ENCODE measurements at regions not wholly inside any gene's neighbourhood (a gene's known extent, or its start where the extent isn't known, plus 50 kb on each side); places are given as distances from the start of the nearest gene placed in this dataset.

DNA sequence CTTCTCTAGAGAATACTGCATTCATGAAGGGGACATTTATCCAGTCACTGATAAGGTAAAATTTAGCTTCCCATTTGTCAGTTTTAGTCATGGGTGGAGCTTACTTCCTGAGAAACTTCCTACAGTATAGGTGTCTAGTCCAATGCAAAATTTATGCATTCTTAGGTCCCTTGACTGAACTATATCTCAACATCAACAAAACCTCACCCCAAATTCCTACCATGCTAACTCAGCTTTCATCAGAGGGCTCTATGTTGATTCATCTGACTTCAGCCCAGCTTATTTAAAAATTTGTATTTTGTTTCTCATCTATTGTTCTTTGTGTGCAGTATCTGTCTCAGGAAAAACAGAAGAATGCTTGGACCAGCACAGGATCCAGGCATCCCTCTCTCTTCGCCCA lies 296.4 kb upstream of the ACVR2A start:
- DNase-seq: no peak

DNA sequence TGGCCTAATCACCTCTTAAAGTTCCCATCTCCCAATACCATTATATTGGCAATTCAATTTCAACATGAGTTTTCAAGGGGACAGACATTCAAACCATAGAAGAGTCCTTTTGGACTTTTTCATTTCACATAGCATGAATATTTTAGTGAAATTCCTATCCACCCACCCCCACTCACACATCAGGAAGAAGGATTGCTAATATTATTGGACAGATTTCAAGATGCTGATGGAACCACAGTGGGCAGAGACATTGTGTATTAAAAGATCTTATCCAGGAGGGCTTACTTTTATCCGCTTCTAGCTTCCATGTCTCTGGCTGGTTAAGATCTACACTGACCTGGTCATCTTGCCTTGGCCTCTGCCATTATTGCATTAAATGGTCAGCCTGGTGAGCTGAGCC lies 297.4 kb upstream of the ACVR2A start:
- no peak for DNase-seq

DNA sequence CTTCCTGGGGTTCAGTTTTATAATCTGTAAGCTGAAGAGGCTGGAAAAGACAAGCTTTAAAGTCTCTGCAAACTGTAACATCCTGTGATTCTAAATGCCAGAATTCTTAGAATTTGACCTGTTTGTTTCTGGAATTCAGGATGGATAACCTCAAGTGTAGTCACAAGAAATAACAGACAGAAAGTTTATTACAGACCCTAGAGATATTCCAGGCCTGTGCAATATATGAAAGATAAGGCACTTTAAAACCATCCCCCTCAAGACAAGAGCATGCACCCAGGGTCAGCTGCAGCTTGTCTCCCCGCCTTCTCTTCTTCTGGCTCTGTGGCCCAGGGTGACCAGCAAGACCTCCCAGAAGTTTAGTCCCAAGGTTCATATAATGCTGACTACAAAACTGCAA lies 298.7 kb upstream of the ACVR2A start:
- DNase-seq: no peak

DNA sequence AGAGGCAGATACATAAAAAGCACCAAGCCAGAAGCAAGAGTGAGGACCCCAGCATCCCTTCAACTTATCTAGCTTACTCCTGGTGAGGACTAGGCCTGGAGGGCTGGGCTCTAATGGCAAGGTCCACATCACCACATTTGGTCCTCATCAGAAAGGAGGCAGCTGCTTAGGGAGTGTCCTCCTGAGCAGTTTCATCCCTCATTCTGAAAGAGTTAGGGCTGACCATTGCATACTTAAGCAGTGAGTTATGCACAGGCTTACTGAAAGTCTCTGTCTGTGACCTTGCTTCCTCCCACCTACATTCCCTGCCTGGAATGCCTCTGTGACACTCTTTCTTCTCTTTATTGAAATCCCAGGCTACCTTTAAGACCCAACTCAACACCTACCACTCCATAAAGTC lies 301.8 kb upstream of the ACVR2A start:
- DNase-seq: no peak

DNA sequence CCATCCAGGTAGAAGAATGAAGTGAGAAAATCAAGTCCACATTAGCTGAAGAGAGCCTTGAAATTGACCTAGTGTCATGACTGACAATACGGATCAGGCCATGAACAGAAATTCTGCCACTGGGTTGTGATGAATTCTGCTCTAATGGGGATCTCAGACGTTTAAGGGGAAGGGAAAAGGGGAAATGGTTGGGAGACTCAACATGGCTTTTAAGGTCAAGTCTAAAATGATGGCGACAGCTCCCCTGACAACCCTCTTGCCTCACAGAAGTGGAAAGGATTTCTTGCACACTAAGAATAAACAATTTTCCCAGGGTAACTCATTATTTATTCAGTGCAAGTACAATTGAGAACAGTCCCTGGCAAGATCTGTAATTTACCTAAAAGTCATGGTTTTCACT lies 302.5 kb upstream of the ACVR2A start:
- DNase-seq: no peak

DNA sequence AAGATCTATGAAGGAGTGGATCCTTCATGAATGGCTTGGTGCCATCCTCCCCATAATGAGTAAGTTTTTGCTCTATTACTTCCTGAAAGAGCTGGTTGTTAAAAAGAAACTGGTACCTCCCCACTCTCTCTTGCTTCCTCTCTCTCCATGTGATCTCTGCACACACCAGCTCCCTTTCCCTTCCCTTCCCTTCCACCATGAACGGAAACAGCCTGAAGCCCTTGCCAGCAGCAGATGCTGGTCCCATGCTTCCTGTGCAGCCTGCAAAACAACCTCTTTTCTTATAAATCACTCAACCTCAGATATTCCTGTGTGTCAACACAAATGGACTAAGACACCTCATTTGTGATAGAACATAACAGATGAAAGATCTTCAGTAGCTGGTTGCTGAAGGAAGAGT lies 303.5 kb upstream of the ACVR2A start:
- DNase-seq: no peak

DNA sequence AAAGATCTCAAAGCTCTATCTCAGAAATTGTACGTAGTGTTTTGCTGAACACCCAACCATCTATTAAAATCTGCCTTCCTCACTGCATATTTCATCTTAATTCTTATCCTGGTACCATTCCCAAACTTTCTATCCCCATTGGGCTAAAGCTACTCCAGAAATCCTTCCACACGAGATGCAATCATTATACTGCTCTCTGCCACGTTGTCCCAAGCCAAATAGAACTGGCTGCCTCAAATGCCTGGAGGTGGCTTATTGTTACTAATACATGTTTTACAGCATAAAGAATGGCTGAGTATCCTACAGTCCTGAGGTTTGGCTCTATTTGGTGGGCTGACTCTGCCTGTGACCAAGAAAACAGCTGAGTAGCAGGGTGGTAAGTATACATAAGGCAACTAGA lies 306.0 kb upstream of the ACVR2A start:
- no peak for DNase-seq

DNA sequence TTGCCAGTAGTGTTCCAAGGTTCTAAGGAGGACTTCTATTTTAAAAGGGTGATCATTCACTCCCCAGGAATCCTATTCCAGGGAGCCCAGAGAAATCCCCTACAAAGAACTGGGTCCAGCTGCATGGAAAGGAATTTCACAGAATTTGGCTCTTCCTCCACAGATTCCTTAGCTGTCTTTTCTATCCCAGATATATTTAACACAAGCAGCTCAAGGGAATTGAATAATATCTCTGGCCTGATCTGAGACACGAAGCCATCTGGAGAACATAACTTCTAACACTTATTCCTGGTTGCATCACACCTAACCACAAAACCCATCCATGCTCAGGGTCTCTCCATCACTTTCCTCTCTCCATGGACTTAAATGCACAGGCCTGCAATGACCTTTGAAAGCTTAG lies 306.7 kb upstream of the ACVR2A start:
- no peak for DNase-seq

DNA sequence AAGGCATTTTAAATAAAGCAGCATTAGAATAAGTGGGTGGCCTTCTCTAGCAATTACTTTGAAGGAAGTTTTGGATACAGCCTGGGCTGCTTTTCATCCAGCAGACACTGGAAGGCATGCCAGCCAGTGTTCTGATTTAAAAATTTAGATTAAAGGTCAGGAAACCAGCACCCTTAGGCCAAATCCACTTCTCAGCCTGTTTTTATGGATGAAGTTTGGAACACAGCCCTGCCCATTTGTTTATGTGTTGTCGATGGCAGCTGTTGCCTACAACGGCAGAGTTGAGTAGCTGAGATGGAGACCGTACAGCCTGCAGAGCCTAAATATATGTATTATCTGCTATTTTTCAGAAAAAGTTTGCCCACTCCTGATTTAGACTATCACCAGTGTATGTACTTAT lies 313.6 kb upstream of the ACVR2A start:
- no peak for DNase-seq

DNA sequence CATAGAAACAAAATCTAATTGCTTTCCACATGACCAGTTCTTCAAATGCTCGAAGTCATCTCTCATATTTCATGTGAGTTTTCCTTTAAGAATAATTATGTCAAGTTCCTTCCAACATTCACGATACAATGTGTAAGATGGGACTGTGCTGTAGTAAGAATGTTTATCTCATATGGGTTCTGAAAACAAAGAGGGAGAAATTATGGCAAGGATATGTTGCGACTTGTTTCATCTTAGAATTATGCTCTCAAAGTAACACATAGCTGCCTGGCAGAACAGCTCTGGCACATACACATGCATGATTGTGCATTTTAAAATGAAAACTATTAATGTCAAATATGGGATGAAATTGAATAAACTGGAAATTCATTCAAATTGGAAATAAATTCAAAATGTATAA lies 314.8 kb upstream of the ACVR2A start:
- no peak for DNase-seq

DNA sequence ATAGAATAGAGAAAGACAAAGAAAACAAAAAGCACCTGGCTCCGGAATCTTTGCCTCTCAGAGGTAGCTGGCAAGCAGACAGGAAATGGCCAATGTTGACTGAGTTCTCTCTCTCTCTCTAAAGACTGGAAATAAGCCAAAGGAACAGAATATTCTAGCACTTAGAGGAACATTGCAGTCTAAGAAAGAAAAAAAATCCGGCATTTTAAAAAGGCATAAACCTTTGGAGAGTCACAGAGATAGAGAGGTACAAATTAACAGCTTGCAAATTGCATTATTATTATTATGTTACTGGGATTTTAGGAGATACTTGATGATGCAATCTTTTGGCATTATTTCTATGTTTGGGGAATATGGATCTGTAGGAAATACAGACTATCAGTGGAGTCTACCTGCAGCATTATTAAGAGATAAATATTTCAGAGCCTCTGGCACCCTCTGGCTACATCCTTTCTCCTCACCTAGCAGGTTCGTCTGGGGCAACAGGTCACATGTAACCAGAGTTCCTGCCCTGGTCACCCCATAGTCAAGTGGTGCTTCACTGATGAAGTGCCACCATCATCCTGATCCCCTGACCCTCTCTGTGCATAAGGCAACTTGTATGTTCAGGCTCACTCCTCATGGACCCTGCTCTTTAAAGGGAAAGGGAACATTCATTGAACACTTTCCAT lies 318.9 kb upstream of the ACVR2A start:
- no peak for DNase-seq

DNA sequence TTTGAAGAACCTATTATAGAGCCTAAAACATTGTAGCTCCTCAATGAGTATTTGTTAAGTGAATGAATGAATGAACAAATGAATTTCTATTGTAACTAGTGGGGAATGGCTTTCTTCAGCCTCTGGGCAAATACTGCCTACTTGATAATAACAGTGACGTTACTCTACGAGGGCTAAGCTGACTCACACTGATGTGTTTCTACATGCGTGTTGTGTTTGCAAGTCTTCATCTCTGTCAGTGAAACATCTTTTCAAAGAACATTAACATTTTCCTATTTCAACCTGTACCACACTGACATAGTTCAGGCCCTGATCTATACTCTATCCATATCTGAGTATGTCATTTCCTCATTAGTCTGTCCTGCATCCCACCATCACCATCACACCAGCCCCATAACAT lies 319.9 kb upstream of the ACVR2A start:
- no peak for DNase-seq

DNA sequence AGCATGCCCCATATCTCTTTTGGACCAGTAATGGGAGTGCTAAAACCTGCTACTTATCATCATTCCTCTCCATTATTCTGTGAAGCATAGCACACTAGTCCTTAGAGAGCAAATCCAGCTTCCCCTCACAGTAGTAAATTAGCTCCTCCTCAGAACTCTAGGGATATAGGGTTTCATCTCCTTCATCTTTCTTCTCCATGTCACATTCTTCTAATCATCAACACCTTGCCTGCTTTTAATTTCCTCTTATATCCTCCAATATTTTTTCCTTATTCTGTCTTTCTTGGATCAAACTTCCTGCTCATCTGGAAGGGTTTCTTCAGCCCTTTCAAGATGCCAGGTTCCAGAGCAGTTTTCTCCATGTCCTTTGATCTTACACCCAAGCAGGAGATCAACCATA lies 321.4 kb upstream of the ACVR2A start:
- no peak for DNase-seq

DNA sequence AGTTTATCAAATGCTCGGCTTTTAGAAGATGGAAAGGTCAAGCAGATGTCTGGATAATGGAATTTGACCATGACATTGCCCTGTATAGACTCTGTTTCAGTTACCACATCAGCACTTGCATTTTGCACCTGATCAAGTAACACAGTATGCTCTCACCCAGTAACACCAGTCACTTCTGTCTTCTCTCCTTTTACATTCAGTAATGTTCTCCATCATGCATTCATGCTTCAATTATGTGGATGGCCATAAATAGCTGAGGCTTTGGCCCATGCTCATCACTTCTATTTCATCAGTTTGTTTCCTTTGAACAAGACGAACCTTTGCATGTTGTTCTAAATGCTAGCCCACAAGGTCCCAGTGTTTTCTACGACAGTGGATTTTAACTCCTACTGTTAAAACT lies 322.9 kb upstream of the ACVR2A start:
- DNase-seq: no peak

DNA sequence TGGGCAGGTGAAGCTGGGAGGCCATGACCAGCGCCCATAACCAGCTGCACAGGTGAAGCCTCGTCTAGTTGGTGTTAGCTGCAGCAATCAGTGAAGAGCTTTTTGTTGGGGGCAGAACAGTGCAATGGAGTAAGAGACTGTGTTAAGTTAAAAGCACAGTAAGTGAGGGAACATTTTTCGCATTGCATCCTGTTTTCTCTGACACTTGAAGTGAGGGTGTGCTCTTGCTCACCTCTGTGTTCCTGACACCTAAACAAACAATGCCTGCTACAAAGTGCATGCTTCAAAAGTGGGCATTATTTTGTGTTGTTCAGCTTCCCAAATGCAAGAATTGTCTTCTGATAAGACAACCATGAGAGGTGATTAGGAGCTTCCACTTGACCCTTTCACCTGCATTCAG lies 324.0 kb upstream of the ACVR2A start:
- DNase-seq: no peak

DNA sequence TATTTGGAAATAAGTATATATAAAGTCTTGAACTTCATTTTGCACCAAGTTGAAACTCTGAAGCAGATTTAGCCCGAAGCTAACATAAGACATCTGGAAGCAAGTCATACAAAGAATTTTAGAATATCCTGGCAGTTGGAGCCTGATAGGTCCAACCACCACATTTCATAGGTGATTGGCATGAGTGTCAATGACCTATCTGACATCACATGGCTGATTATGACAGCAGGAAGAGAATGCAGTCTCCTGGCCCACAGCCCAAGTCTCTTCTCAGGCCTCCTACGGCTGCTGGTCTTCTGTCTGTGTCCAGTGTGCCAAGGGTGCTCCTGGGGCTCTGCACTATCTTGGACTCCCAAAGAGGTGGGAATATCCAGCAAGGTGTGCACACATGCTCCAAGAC lies 325.7 kb upstream of the ACVR2A start:
- DNase-seq: no peak

DNA sequence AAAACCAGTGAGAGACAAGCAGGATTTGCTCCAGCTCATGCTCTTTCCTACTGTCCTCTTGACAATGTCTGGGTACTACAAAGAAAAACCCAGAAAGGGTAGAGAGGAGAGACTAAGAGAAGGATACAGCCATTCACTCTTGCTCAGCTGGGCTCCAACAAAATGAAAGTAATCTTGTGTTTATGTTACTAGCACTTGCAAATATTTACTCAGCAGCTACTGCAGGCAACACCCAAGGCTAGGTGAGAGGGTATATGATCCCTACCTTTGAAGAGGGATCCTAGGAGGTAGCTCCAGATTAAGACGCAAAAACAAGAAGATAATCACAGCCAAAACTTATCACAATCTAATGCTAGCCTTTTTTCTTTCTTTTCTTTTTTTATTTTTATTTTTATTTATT lies 329.6 kb upstream of the ACVR2A start:
- DNase-seq: no peak

DNA sequence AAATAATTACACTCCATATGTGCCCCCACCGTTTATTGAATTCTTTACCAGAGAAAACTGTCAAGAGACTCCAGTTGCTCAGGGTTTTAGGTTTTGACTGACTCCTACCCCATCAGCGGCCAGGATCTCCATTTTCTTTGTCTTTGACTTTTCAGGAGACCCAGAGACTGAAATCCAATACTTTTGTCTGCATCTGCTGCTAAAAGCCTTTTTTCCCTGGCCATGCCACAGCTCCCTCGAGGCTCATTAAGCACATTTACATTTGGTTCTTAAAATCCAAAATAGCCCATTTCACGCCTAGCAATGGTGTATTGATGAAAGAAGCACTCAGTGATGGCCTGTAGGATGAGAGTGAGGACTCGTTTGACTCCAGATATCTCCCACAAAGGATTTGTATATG lies 332.6 kb upstream of the ACVR2A start:
- DNase-seq: no peak

DNA sequence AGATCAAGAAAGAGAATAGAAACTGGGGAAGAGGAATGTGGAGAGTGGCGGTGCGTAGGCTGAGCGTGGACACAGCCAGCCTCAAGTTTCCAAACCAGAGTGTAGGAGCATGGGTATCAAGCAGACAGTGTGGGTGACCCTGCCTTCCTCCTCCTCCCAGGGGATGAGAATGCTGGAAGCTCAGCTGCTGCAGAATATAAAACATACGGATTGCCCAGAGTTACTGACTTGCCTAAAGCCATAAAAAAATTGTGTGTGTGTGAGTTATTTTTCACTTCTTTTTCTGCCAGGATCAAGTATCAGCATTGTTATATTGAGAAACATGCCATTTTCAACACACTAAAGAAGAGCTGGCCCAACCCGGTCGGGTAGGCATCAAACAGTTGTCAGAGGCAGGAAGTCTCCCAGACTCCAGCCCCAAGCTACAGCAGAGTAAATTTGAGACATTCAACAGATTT lies 333.3 kb upstream of the ACVR2A start:
- DNase-seq: no peak

DNA sequence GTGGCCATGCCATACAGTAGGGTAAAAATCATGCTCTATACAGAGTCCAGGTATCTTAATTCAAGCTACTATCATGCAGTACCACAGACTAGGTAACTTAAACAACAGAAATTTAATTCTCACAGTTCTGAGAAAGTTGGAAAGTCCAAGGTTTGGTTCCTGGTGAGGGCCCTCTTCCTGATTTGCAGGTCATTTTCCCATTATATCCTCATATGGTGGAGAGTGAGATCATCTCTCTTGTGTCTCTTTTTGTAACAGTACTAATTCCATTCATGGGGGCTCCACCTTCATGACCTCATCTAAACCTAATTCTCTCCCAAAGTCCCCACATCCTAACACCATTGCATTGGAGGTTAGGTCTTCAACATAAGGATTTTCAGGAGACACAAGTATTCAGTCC lies 335.0 kb upstream of the ACVR2A start:
- DNase-seq: no peak

DNA sequence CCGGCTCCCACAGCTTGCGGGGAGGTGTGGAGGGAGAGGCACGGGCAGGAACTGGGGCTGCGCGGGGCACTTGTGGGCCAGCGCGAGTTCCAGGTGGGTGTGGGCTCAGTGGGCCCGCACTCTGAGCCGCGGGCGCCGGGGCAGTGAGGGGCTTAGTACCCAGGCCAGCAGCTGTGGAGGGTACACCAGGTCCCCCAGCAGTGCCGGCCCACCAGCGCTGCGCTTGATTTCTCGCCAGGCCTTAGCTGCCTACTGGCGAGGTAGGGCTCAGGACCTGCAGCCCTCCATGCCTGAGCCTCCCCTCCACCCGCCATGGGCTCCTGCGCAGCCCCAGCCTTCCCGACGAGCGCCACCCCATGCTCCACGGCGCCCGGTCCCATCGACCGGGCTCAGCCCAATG lies 337.9 kb upstream of the ACVR2A start:
- DNase-seq: no peak

DNA sequence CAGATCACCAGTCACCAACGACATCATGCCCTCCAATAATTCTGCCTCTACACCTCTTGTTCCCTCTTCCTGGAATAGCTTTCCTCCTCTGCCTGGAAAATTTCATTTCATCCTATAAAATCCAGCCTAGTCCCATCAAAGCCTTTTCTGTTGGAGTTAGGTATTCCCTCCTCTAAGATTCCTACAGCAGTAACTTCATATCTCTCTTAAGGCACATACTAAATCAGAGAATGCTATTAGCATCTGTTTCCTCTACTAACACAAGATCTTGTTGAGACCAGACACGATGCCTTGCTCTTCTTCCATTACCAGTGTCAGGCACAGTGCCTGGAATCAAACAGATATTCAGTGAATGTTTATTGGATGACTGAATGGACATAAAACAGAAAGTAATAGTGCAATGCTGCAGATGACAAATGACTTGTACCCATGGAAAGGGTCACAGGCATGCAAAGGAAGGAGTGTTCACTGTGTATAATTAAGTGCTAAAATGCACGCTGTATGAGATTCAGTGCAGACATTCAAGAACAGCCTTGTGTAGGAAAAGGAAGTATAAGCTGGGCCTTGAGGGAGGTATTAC lies 342.0 kb upstream of the ACVR2A start:
- no peak for DNase-seq

DNA sequence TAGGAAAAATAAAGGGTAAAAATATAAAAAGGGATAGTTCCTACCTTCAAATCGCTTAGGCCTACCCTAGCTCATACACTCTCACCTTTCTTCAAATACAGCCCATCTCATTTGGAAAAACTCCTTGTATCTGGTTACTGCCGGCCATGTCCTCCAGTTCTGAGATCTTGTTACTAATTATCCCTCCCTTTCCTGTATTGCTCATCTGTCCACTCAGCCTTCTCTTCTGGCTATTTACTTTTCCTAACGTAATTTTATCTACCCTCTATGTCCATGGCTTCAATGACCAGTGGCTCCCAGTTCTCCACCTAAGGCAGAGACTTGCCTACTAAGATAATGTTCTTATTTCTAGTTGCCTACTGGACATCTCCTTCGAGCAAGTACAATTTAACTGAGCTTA lies 342.9 kb upstream of the ACVR2A start:
- no peak for DNase-seq

DNA sequence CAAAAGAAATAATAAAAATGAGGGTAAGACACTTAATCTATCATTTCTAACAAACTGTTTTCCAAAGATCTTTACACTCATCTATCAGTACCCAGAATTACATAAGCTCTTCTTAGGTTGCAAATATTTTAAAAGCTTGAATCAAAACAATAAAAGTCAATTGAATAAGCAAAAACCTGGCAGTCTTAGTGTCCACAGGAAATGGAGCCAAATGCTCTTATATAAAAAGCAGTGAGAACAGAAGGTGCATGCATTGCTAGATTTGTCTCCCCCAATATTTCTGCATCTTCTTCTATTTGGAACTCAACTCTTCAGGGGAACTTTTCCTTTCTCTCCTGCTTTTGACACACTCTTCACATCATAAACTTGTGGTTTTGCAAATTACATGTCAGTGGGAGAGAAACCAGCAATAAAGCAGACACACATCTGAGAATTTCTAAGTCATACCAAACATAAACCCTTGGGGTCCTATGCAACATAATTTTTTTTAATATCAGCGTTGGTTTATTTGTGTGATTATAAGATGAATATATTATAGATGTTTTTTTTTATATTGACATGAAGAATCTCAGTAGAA lies 343.9 kb upstream of the ACVR2A start:
- DNase-seq: no peak

DNA sequence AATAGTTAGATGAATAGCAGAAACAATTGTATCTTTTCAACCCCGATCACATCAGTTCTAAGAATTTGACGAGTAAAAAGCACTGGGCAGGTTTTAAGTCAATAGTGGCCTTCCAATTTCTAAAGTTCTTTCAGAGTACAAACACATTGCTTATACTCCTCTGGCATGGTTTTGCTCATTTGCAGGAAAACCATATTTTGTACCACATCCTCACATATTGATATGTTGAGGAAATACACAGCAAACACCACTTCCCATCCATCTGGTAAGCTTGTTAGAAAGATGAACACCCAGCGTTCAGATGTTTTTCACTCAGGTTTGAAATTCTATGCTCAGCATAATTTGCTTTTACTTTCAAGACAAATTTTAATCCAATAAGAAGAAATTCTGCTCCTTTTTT lies 344.6 kb upstream of the ACVR2A start:
- DNase-seq: no peak
